Smooth muscle cell of the brain vasculature (primary cell): ENCODE measurements at regions not wholly inside any gene's neighbourhood (a gene's known extent, or its start where the extent isn't known, plus 50 kb on each side); places are given as distances from the start of the nearest gene placed in this dataset.

Experiments
- DNase-seq: peaks from one replicate; pipeline ENCODE4 v3.0.0-alpha.2; 2012; ENCODE audit warnings: low read depth, low spot score

- peak; percentile 3 for DNase-seq
Measured at GRCh38 chr4:100736641-100737451, 219.0 kb upstream of the EMCN start.

- DNase-seq: no peak
Measured at GRCh38 chr4:100728861-100729260, 211.0 kb upstream of the EMCN start.

- DNase-seq: no peak
Measured at GRCh38 chr4:100722866-100723459, 205.1 kb upstream of the EMCN start.

GRCh38 chr4:100722133-100722532 is 204.3 kb upstream of the EMCN start:
- no peak for DNase-seq

GRCh38 chr4:100721490-100721889 is 203.7 kb upstream of the EMCN start:
- DNase-seq: no peak

GRCh38 chr4:100721077-100721476 is 203.3 kb upstream of the EMCN start:
- no peak for DNase-seq

- DNase-seq: no peak
Measured at GRCh38 chr4:100716416-100716815, 198.6 kb upstream of the EMCN start.

GRCh38 chr4:100708776-100709175 is 191.0 kb upstream of the EMCN start:
- DNase-seq: no peak

GRCh38 chr4:100707786-100708185 is 190.0 kb upstream of the EMCN start:
- DNase-seq: no peak

- DNase-seq: no peak
Measured at GRCh38 chr4:100696531-100696930, 178.7 kb upstream of the EMCN start.

GRCh38 chr4:100695871-100696270 is 178.0 kb upstream of the EMCN start:
- DNase-seq: no peak

- no peak for DNase-seq
Measured at GRCh38 chr4:100695039-100695654, 177.3 kb upstream of the EMCN start.

- DNase-seq: no peak
Measured at GRCh38 chr4:100694467-100694866, 176.6 kb upstream of the EMCN start.

GRCh38 chr4:100690812-100691211 is 173.0 kb upstream of the EMCN start:
- no peak for DNase-seq

- DNase-seq: no peak
Measured at GRCh38 chr4:100688368-100688767, 170.5 kb upstream of the EMCN start.

GRCh38 chr4:100682477-100683218 is 164.8 kb upstream of the EMCN start:
- no peak for DNase-seq

- DNase-seq: no peak
Measured at GRCh38 chr4:100681289-100681688, 163.5 kb upstream of the EMCN start.

- DNase-seq: no peak
Measured at GRCh38 chr4:100679926-100680325, 162.1 kb upstream of the EMCN start.

- no peak for DNase-seq
Measured at GRCh38 chr4:100674976-100675375, 157.2 kb upstream of the EMCN start.

GRCh38 chr4:100657187-100657586 is 139.4 kb upstream of the EMCN start:
- DNase-seq: no peak

GRCh38 chr4:100651499-100652175 is 133.8 kb upstream of the EMCN start:
- DNase-seq: no peak

- no peak for DNase-seq
Measured at GRCh38 chr4:100649417-100649816, 131.6 kb upstream of the EMCN start.
